K562 (cell line): ENCODE measurements at regions not wholly inside any gene's neighbourhood (a gene's known extent, or its start where the extent isn't known, plus 50 kb on each side); places are given as distances from the start of the nearest gene placed in this dataset.

Experiments
- ATAC-seq: fragments of 200-7000 bp; cut with Tn5 transposase; 3 replicates; pipeline ENCODE4 v1.9.1; 2020; ENCODE audit warnings: moderate library complexity
- BruUV-seq: library from RNA; stranded (reverse); fragments of 400-500 nt; replicated peaks from 2 replicates; lab custom pipeline; 2021; lab: Mats Ljungman, UMichigan
- CTCF ChIA-PET: fragments of 300-600 bp; formaldehyde crosslinking; extraction: SDS; loops from one replicate; lab custom pipeline; 2021; ENCODE audit warnings: low intra/inter-chr PET ratio; lab: Yijun Ruan, JAX
- POLR2A ChIA-PET: fragments of 300-600, 350-650 bp; sonication (Branson Sonifier 250); formaldehyde crosslinking; extraction: SDS; loops from one replicate; lab custom pipeline; 2021; ENCODE audit warnings: antibody characterized with exemption, inconsistent platforms; lab: Yijun Ruan, JAX
- DNase-seq, 4 experiments: peaks; one replicate each; pipeline versions ENCODE4 v3.0.0 to v3.0.0-alpha.2; 2011 to 2018; ENCODE audit warnings: low spot score in 3 of 4, mixed read lengths in 3 of 4; ENCODE audit errors: extremely low read depth in 1 of 4
- FAIRE-seq: peaks from 2 replicates; lab custom pipeline; 2011; peaks lifted over from hg19 to GRCh38; lab: Jason Lieb, UNC
- H2AFZ ChIP-seq: 2 replicates; pipeline ENCODE4 v1.6.0; 2011; ENCODE audit warnings: low read depth, low read length, control low read depth, inconsistent platforms
- H3K27ac ChIP-seq: fragments of 200-600 bp; 3 replicates; pipeline ENCODE4 v1.8.0; 2011; ENCODE audit warnings: low read depth, mild to moderate bottlenecking, control low read depth, inconsistent platforms, low read length, moderate library complexity, mixed read lengths; ENCODE audit errors: extremely low read depth
- H3K27me3 ChIP-seq, 2 experiments: fragments of 300-600 bp in 1 of 2; 2 replicates in 1 of 2; 3 replicates in 1 of 2; pipeline versions ENCODE4 v1.6.0 to v1.8.0; 2011; ENCODE audit warnings: inconsistent platforms in 2 of 2, low read length in 2 of 2, mild to moderate bottlenecking in 1 of 2, mixed read lengths in 1 of 2, moderate library complexity in 1 of 2; ENCODE audit not compliant: control insufficient read depth in 2 of 2, insufficient read depth in 2 of 2
- H3K36me3 ChIP-seq: fragments of 300-600 bp; 3 replicates; pipeline ENCODE4 v1.8.0; 2011; ENCODE audit warnings: mild to moderate bottlenecking, low read length, inconsistent platforms; ENCODE audit not compliant: control insufficient read depth, insufficient read depth
- H3K4me1 ChIP-seq, 2 experiments: fragments of 200-600 bp in 1 of 2; replicated peaks in 1 of 2; 2 replicates in 1 of 2; 3 replicates in 1 of 2; pipeline versions ENCODE4 v1.5.1 to v1.8.0; 2011; ENCODE audit warnings: inconsistent platforms in 2 of 2, low read length in 2 of 2, mild to moderate bottlenecking in 1 of 2, mixed read lengths in 1 of 2, moderate library complexity in 1 of 2; ENCODE audit not compliant: control insufficient read depth in 2 of 2, insufficient read depth in 2 of 2
- H3K4me2 ChIP-seq: 2 replicates; pipeline ENCODE4 v1.6.1; 2011; ENCODE audit warnings: low read length, control low read depth, inconsistent platforms, mixed read lengths; ENCODE audit not compliant: insufficient read depth
- H3K4me3 ChIP-seq: fragments of 200-600 bp; sonication (generic), shearing (Covaris generic); 2 replicates; pipeline ENCODE4 v1.5.1; 2016; ENCODE audit warnings: control low read depth, inconsistent platforms
- H3K79me2 ChIP-seq: fragments of 200-600 bp; 3 replicates; pipeline ENCODE4 v1.8.0; 2011; ENCODE audit warnings: low read length, inconsistent platforms; ENCODE audit not compliant: control insufficient read depth, insufficient read depth
- H3K9ac ChIP-seq, 2 experiments: 2 replicates each; pipeline versions ENCODE4 v1.6.0 to v1.6.1; 2011; ENCODE audit warnings: low read depth in 2 of 2, low read length in 2 of 2, control low read depth in 1 of 2, inconsistent platforms in 1 of 2, mild to moderate bottlenecking in 1 of 2, mixed read lengths in 1 of 2; ENCODE audit not compliant: insufficient read depth in 1 of 2
- H3K9me1 ChIP-seq: one replicate; pipeline ENCODE4 v1.6.0; 2011; ENCODE audit warnings: inconsistent platforms, mild to moderate bottlenecking, low read length, moderate library complexity; ENCODE audit not compliant: control insufficient read depth, insufficient read depth
- H3K9me3 ChIP-seq: replicated peaks from 2 replicates; pipeline ENCODE4 v1.5.1; 2011; ENCODE audit warnings: low read depth, low read length, inconsistent platforms; ENCODE audit not compliant: control insufficient read depth, insufficient read depth
- H4K20me1 ChIP-seq: replicated peaks from 2 replicates; pipeline ENCODE4 v1.6.1; 2011; ENCODE audit warnings: low read length, inconsistent platforms, mixed read lengths; ENCODE audit not compliant: control insufficient read depth, insufficient read depth
- CCAR2 ChIP-seq: fragments of 200-400 bp; formaldehyde crosslinking; IDR thresholded peaks from 2 replicates; pipeline ENCODE4 v1.6.1; 2017; ENCODE audit warnings: mild to moderate bottlenecking, low read depth, low read length
- NCOA2 ChIP-seq, 2 experiments: fragments of 450-650 bp; IDR thresholded peaks; 2 replicates each; pipeline ENCODE4 v1.6.1; 2018; ENCODE audit warnings: mild to moderate bottlenecking in 2 of 2, moderate library complexity in 1 of 2; ENCODE audit not compliant: partially characterized antibody in 2 of 2
- OTX1 ChIP-seq: fragments of 450-650 bp; formaldehyde crosslinking; IDR thresholded peaks from 2 replicates; pipeline ENCODE4 v1.4.0; 2022; ENCODE audit warnings: mild to moderate bottlenecking
- PML ChIP-seq: IDR thresholded peaks from 2 replicates; pipeline ENCODE4 v1.6.1; 2012; ENCODE audit warnings: low read length, inconsistent platforms
- SNIP1 ChIP-seq: fragments of 450-650 bp; IDR thresholded peaks from 2 replicates; pipeline ENCODE4 v1.7.1; 2017; ENCODE audit warnings: low read depth, mild to moderate bottlenecking
- XRCC3 ChIP-seq: fragments of 450-650 bp; IDR thresholded peaks from 2 replicates; pipeline ENCODE4 v1.6.1; 2017; ENCODE audit warnings: mild to moderate bottlenecking, moderate library complexity
- XRCC4 ChIP-seq: IDR thresholded peaks from one replicate; pipeline ENCODE4 v1.6.1; 2011; ENCODE audit not compliant: insufficient read depth, insufficient read length; ENCODE audit errors: extremely low read depth
- ZNF212 ChIP-seq: fragments of 450-650 bp; formaldehyde crosslinking; IDR thresholded peaks from 2 replicates; pipeline ENCODE4 v1.4.0; 2020; ENCODE audit warnings: mild to moderate bottlenecking
- ZNF695 ChIP-seq: fragments of 450-650 bp; formaldehyde crosslinking; IDR thresholded peaks from 2 replicates; pipeline ENCODE4 v1.4.0; 2020; ENCODE audit warnings: mild to moderate bottlenecking, moderate library complexity
- WGBS: fragments of 100-300 bp; shearing (Covaris generic); methylation state at CpG from one replicate; pipeline ENCODE4 v1.1.6; 2016; ENCODE audit warnings: low coverage, mixed read lengths; ENCODE audit not compliant: insufficient coverage; ENCODE audit errors: missing lambda C conversion rate; 5-methylcytosine and 5-hydroxymethylcytosine counted together
- in situ Hi-C: fragments of 300-500 bp; cut with MboI; formaldehyde crosslinking; loops from 4 replicates; pipeline ENCODE4 v1.15.0; 2018; ENCODE audit warnings: inconsistent platforms, mixed read lengths
- intact Hi-C: fragments of 100-400 bp; cut with micrococcal nuclease; formaldehyde crosslinking; loops from 2 replicates; pipeline ENCODE4 v1.14.2; 2022

DNA sequence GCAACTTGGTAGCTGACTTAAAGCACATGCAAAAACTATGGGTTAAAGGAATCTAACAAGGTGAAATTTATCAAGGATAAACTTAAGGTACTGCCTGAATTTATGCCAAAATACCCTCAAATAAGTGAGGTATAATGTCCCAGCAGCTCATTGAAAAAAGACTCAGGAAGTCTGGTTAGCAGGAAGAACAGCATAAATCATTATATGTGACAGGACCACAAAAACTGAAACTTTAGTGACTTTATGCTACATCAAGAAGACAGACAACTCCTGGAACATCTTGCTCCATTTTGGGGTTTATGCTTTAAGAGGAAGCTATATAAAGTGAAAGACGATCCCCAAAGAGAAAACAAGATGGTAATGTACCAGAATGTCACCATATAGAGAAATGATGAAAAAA lies 282.4 kb upstream of the ZNF462 start (continued):
- TF ChIP-seq SNIP1, result no peak
- no peak for TF ChIP-seq ZNF212 (CRISPR knock-in tag)
- TF ChIP-seq ZNF695 (CRISPR knock-in tag), result no peak

DNA sequence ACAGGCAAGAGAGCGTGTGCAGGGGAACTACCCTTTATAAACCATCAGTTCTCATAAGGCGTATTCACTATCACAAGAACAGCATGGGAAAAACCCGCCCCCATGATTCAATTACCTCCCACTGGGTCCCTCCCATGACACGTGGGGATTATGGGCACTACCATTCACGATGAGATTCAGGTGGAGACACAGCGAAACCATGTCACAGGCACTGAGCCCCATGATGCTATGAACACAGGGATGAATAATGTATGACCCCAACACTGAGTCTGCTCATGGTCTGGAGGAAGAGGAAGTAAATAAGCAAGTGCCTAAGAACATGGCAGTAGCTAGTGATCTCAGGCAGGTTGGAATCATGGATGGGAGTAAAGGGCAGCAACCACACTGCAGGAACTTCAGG lies 281.0 kb upstream of the ZNF462 start:
- Histone ChIP-seq H3K9me1 (no peaks in the 10 kb centered on the region), H3K36me3 (no peaks in the 10 kb centered on the region), H4K20me1 (no peaks in the 10 kb centered on the region), H3K27me3 (no peaks in the 10 kb centered on the region), H3K9ac (no peak overlapping the region), H3K4me1 (no peaks in the 10 kb centered on the region)
- no peak for ATAC-seq
- ChIA-PET POLR2A (no interaction called here), CTCF (no interaction called here)
- in situ Hi-C loops, result no loop called here
- TF ChIP-seq OTX1 (CRISPR knock-in tag) (no peak), XRCC4 (no peak), NCOA2 (IDR thresholded peaks at IDR 0.05; ENCODE audit: partially characterized antibody in 2 of 2) (no peak), XRCC3 (no peak), CCAR2 (no peak), PML (no peak)
- TF ChIP-seq, all 486 proteins: peak for 0
- Histone ChIP-seq H3K27ac (no peak overlapping the region), H2AFZ (no peak overlapping the region), H3K9me3 (no peaks in the 10 kb centered on the region), H3K4me3 (no peak overlapping the region), H3K79me2 (no peaks in the 10 kb centered on the region), H3K4me2 (no peak overlapping the region)
- BruUV-seq, result no TSS peak
- DNase-seq (no peak), FAIRE-seq (no peak)
- intact Hi-C loops, result no loop called here
- WGBS, result 0% methylated on average over 6 of the region's 6 CpGs
